ENCODE measurements at regions not wholly inside any gene's neighbourhood (a gene's known extent, or its start where the extent isn't known, plus 50 kb on each side); places are given as distances from the start of the nearest gene placed in this dataset.
"Not testable (repeated sequence)": the region's sequence is repeated elsewhere in the genome, so short reads cannot be mapped to it uniquely, and the experiment has no call there.

DNA sequence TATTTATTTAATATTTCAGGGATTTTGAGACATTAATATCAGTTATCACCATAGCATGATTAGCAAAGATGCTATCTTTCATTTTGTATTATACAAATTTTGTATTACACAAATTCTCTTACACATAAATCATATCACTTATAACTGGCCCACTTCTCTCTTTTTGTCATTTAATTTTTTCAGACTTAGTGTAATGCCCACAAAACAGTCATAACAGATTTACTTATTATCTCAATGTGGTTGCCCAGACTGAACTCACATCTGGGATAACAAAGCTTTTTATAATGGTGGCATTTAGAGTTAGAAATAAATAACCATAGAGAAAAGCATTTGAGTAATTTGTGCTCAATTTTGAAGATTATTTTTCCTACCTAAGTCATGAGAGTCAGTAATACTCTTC is 148.3 kb downstream of the TFAP2B start:
- H3K27me3 Mint-ChIP-seq (ENCODE audit: unreplicated experiment), result no peaks in the 10 kb centered on the region
- peaks cover 2% of the 10 kb centered on the region for H3K9me3 Mint-ChIP-seq (ENCODE audit: unreplicated experiment)
- no peaks in the 10 kb centered on the region for H3K4me1 Mint-ChIP-seq (ENCODE audit: low read depth, unreplicated experiment)
- DNase-seq, result no peak
- TF ChIP-seq, protein P1, sequence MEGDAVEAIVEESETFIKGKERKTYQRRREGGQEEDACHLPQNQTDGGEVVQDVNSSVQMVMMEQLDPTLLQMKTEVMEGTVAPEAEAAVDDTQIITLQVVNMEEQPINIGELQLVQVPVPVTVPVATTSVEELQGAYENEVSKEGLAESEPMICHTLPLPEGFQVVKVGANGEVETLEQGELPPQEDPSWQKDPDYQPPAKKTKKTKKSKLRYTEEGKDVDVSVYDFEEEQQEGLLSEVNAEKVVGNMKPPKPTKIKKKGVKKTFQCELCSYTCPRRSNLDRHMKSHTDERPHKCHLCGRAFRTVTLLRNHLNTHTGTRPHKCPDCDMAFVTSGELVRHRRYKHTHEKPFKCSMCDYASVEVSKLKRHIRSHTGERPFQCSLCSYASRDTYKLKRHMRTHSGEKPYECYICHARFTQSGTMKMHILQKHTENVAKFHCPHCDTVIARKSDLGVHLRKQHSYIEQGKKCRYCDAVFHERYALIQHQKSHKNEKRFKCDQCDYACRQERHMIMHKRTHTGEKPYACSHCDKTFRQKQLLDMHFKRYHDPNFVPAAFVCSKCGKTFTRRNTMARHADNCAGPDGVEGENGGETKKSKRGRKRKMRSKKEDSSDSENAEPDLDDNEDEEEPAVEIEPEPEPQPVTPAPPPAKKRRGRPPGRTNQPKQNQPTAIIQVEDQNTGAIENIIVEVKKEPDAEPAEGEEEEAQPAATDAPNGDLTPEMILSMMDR (IDR thresholded peaks at IDR 0.05; ENCODE audit: partially characterized antibody, unreplicated experiment), result no peak
- H3K4me3 Mint-ChIP-seq (ENCODE audit: unreplicated experiment), result no peak overlapping the region
- H3K36me3 Mint-ChIP-seq (ENCODE audit: unreplicated experiment), result no peaks in the 10 kb centered on the region
- no peak overlapping the region for H3K27ac Mint-ChIP-seq (ENCODE audit: unreplicated experiment)

- H3K9me3 Mint-ChIP-seq (ENCODE audit: unreplicated experiment); H3K4me1 Mint-ChIP-seq (ENCODE audit: low read depth, unreplicated experiment); H3K27ac Mint-ChIP-seq (ENCODE audit: unreplicated experiment); H3K36me3 Mint-ChIP-seq (ENCODE audit: unreplicated experiment); H3K27me3 Mint-ChIP-seq (ENCODE audit: unreplicated experiment); H3K4me3 Mint-ChIP-seq (ENCODE audit: unreplicated experiment); DNase-seq: not testable (repeated sequence)
Measured at GRCh38 chr6:50968246-50968645, 149.6 kb downstream of the TFAP2B start.

DNA sequence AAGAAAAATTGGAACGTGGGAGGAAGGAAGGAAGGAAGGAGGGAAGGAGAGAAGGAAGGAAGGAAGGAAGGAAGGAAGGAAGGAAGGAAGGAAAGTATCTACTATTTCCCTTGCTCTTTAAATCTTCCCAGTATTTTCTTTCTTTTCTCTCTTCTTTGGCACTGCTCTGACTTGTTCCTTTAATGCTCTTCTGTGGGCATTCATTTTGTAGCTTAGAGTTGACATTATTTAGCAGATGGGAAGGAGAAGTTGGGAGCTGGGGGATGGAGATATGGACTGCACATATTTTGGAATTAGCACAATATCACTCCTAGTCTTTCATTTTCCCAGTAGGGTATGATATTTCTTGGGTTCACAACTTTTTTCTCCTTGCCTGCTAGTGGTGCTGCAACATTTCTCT is 152.2 kb downstream of the TFAP2B start:
- Mint-ChIP-seq H3K27ac (ENCODE audit: unreplicated experiment) (no peak overlapping the region), H3K9me3 (ENCODE audit: unreplicated experiment) (peaks cover 2% of the 10 kb centered on the region), H3K27me3 (ENCODE audit: unreplicated experiment) (no peaks in the 10 kb centered on the region), H3K36me3 (ENCODE audit: unreplicated experiment) (no peaks in the 10 kb centered on the region), H3K4me3 (ENCODE audit: unreplicated experiment) (no peak overlapping the region), H3K4me1 (ENCODE audit: low read depth, unreplicated experiment) (no peaks in the 10 kb centered on the region)
- TF ChIP-seq, protein P1 (IDR thresholded peaks at IDR 0.05; ENCODE audit: partially characterized antibody, unreplicated experiment), result no peak
- no peak for DNase-seq

- Mint-ChIP-seq H3K4me3 (ENCODE audit: unreplicated experiment) (no peak overlapping the region), H3K27me3 (ENCODE audit: unreplicated experiment) (no peaks in the 10 kb centered on the region), H3K4me1 (ENCODE audit: low read depth, unreplicated experiment) (no peaks in the 10 kb centered on the region), H3K36me3 (ENCODE audit: unreplicated experiment) (no peaks in the 10 kb centered on the region), H3K27ac (ENCODE audit: unreplicated experiment) (no peak overlapping the region), H3K9me3 (ENCODE audit: unreplicated experiment) (peaks cover 2% of the 10 kb centered on the region)
- DNase-seq, result no peak
- TF ChIP-seq, protein P1 (IDR thresholded peaks at IDR 0.05; ENCODE audit: partially characterized antibody, unreplicated experiment), result no peak
Measured at GRCh38 chr6:50973464-50973863, 154.8 kb downstream of the TFAP2B start.

- H3K27me3 Mint-ChIP-seq (ENCODE audit: unreplicated experiment), result no peaks in the 10 kb centered on the region
- H3K4me1 Mint-ChIP-seq (ENCODE audit: low read depth, unreplicated experiment), result no peaks in the 10 kb centered on the region
- H3K4me3 Mint-ChIP-seq (ENCODE audit: unreplicated experiment), result no peak overlapping the region
- TF ChIP-seq, protein P1 (IDR thresholded peaks at IDR 0.05; ENCODE audit: partially characterized antibody, unreplicated experiment), result no peak
- DNase-seq, result no peak
- H3K9me3 Mint-ChIP-seq (ENCODE audit: unreplicated experiment), result no peaks in the 10 kb centered on the region
- H3K36me3 Mint-ChIP-seq (ENCODE audit: unreplicated experiment), result no peaks in the 10 kb centered on the region
- H3K27ac Mint-ChIP-seq (ENCODE audit: unreplicated experiment), result no peak overlapping the region
Measured at GRCh38 chr6:50974319-50974718, 155.6 kb downstream of the TFAP2B start.

- TF ChIP-seq, protein P1 (IDR thresholded peaks at IDR 0.05; ENCODE audit: partially characterized antibody, unreplicated experiment), result no peak
- Mint-ChIP-seq H3K36me3 (ENCODE audit: unreplicated experiment) (no peaks in the 10 kb centered on the region), H3K9me3 (ENCODE audit: unreplicated experiment) (no peaks in the 10 kb centered on the region), H3K4me1 (ENCODE audit: low read depth, unreplicated experiment) (no peaks in the 10 kb centered on the region), H3K27me3 (ENCODE audit: unreplicated experiment) (no peaks in the 10 kb centered on the region), H3K27ac (ENCODE audit: unreplicated experiment) (no peak overlapping the region), H3K4me3 (ENCODE audit: unreplicated experiment) (no peak overlapping the region)
- no peak for DNase-seq
Measured at GRCh38 chr6:50975216-50975615, 156.5 kb downstream of the TFAP2B start.

All from glutamatergic neuron (in vitro differentiated cells).